ENCODE measurements at regions not wholly inside any gene's neighbourhood (a gene's known extent, or its start where the extent isn't known, plus 50 kb on each side); places are given as distances from the start of the nearest gene placed in this dataset.

DNA sequence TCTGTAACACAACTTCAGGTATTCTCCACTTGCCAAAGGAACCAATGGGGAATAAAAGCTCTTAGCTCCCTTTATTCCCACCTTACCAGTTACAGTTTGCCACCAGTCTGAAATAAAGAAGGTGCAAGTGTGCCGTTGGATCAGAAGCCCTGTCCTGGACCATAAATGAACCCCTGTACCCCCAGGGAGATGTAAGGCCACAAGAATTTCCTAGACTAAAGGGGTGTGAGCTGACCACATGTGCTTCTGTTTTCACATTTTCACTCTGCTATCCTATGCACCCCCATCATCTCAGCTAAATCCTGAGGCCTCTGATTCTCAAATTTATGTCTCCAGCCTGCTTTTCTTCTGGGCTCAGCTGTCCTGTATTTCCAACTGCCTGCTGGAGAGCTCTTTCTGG lies 221.2 kb downstream of the SPRY1 start:
- Histone ChIP-seq H3K4me3 (ENCODE audit: low read depth, low read length, poor library complexity, severe bottlenecking) (no peak overlapping the region), H3K79me2 (ENCODE audit: insufficient read depth, low read depth, low read length) (no peaks in the 10 kb centered on the region), H2AFZ (ENCODE audit: low read length) (no peak overlapping the region), H3K4me1 (ENCODE audit: insufficient read depth, low read length, poor library complexity, severe bottlenecking) (peaks cover 11% of the 10 kb centered on the region), H3K27ac (ENCODE audit: low read depth, low read length, poor library complexity, severe bottlenecking) (no peak overlapping the region), H3K4me2 (ENCODE audit: low read length) (no peak overlapping the region), H3K9me3 (ENCODE audit: low read length) (no peaks in the 10 kb centered on the region), H4K20me1 (ENCODE audit: insufficient read depth, low read length) (no peaks in the 10 kb centered on the region), H3K9me2 (ENCODE audit: insufficient read depth, low read length) (no peaks in the 10 kb centered on the region), H3K36me3 (ENCODE audit: insufficient read depth, low read length) (no peaks in the 10 kb centered on the region)
- TF ChIP-seq EZH2phosphoT487 (IDR thresholded peaks at IDR 0.05; ENCODE audit: borderline replicate concordance, low read depth, low read length) = no peak
- TF ChIP-seq, protein P1, sequence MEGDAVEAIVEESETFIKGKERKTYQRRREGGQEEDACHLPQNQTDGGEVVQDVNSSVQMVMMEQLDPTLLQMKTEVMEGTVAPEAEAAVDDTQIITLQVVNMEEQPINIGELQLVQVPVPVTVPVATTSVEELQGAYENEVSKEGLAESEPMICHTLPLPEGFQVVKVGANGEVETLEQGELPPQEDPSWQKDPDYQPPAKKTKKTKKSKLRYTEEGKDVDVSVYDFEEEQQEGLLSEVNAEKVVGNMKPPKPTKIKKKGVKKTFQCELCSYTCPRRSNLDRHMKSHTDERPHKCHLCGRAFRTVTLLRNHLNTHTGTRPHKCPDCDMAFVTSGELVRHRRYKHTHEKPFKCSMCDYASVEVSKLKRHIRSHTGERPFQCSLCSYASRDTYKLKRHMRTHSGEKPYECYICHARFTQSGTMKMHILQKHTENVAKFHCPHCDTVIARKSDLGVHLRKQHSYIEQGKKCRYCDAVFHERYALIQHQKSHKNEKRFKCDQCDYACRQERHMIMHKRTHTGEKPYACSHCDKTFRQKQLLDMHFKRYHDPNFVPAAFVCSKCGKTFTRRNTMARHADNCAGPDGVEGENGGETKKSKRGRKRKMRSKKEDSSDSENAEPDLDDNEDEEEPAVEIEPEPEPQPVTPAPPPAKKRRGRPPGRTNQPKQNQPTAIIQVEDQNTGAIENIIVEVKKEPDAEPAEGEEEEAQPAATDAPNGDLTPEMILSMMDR (conservative IDR thresholded peaks at IDR 0.05; ENCODE audit: low read length) = no peak
- no peak for DNase-seq (ENCODE audit: low spot score)
- POLR2A ChIA-PET = interaction anchor here (0.6 to 1.2 kb wide), 4 partner anchors 11 to 292 kb away, joined by 3 to 4 read pairs (median 3); no protein-coding TSS in a partner anchor
- BruUV-seq (replicated peaks) = no TSS peak
- CTCF ChIA-PET (ENCODE audit: unreplicated experiment) = no interaction called here
- intact Hi-C loops (cut with micrococcal nuclease; ENCODE audit: unreplicated experiment) = no loop called here

DNA sequence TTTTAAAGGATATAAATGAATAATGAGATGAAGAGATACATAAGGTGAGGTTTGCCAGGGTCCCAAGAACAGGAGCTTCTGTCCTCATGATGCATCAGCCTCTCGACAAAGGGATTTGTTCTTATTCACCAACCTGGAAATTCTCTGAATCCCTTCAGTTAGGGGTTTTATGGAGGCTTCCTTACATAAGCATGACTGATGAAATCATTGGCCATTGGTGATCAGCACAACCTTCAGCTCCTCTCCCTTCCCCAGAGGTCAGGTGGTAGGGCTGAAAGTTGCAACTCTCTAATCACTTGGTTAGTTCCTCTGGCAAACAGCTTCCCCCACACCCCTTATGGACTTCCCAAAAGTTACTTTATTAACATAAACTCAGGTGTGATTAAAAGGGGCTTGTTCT lies 222.0 kb downstream of the SPRY1 start:
- ChIA-PET CTCF (ENCODE audit: unreplicated experiment) (no interaction called here), POLR2A (interaction anchor here (1.2 kb wide), 1 partner anchor 12 kb away, joined by 3 read pairs; no protein-coding TSS in a partner anchor)
- TF ChIP-seq, protein P1 (conservative IDR thresholded peaks at IDR 0.05; ENCODE audit: low read length) = no peak
- TF ChIP-seq EZH2phosphoT487 (IDR thresholded peaks at IDR 0.05; ENCODE audit: borderline replicate concordance, low read depth, low read length) = no peak
- Histone ChIP-seq H2AFZ (ENCODE audit: low read length) (no peak overlapping the region), H3K4me2 (ENCODE audit: low read length) (no peak overlapping the region), H4K20me1 (ENCODE audit: insufficient read depth, low read length) (no peaks in the 10 kb centered on the region), H3K79me2 (ENCODE audit: insufficient read depth, low read depth, low read length) (no peaks in the 10 kb centered on the region), H3K9me3 (ENCODE audit: low read length) (no peaks in the 10 kb centered on the region), H3K27ac (ENCODE audit: low read depth, low read length, poor library complexity, severe bottlenecking) (no peak overlapping the region), H3K4me3 (ENCODE audit: low read depth, low read length, poor library complexity, severe bottlenecking) (no peak overlapping the region), H3K9me2 (ENCODE audit: insufficient read depth, low read length) (no peaks in the 10 kb centered on the region), H3K4me1 (ENCODE audit: insufficient read depth, low read length, poor library complexity, severe bottlenecking) (peaks cover 11% of the 10 kb centered on the region), H3K36me3 (ENCODE audit: insufficient read depth, low read length) (no peaks in the 10 kb centered on the region)
- no TSS peak for BruUV-seq (replicated peaks)
- DNase-seq (ENCODE audit: low spot score) = no peak
- intact Hi-C loops (cut with micrococcal nuclease; ENCODE audit: unreplicated experiment) = no loop called here

DNA sequence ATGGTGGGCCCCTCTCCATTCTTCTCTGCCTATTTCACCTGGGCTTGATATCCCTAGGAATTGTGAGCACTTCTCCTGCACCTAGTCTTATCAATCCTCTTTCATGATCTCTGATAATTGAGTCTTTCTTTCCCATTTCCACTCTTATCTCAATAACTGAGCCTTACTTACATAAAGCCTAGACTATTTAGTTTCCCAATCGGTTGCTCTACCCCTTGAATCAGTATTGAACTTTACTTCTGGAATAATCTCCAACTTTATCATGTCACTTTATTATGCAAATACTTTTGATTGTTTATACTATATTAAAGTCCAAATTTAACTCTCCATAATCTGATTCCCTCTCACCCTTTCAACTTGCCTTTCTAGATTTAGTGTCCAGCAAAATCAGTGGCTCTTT lies 222.7 kb downstream of the SPRY1 start:
- BruUV-seq (replicated peaks) = no TSS peak
- Histone ChIP-seq H3K9me3 (ENCODE audit: low read length) (no peaks in the 10 kb centered on the region), H3K79me2 (ENCODE audit: insufficient read depth, low read depth, low read length) (no peaks in the 10 kb centered on the region), H3K4me1 (ENCODE audit: insufficient read depth, low read length, poor library complexity, severe bottlenecking) (peaks cover 11% of the 10 kb centered on the region), H3K36me3 (ENCODE audit: insufficient read depth, low read length) (no peaks in the 10 kb centered on the region), H2AFZ (ENCODE audit: low read length) (no peak overlapping the region), H3K9me2 (ENCODE audit: insufficient read depth, low read length) (no peaks in the 10 kb centered on the region), H3K27ac (ENCODE audit: low read depth, low read length, poor library complexity, severe bottlenecking) (no peak overlapping the region), H4K20me1 (ENCODE audit: insufficient read depth, low read length) (no peaks in the 10 kb centered on the region), H3K4me3 (ENCODE audit: low read depth, low read length, poor library complexity, severe bottlenecking) (no peak overlapping the region), H3K4me2 (ENCODE audit: low read length) (no peak overlapping the region)
- POLR2A ChIA-PET = no interaction called here
- no peak for DNase-seq (ENCODE audit: low spot score)
- TF ChIP-seq, protein P1 (conservative IDR thresholded peaks at IDR 0.05; ENCODE audit: low read length) = no peak
- no peak for TF ChIP-seq EZH2phosphoT487 (IDR thresholded peaks at IDR 0.05; ENCODE audit: borderline replicate concordance, low read depth, low read length)
- CTCF ChIA-PET (ENCODE audit: unreplicated experiment) = no interaction called here
- intact Hi-C loops (cut with micrococcal nuclease; ENCODE audit: unreplicated experiment) = no loop called here

Measured in OCI-LY7 (cell line).